HG03280 (cell line): ENCODE measurements at regions not wholly inside any gene's neighbourhood (a gene's known extent, or its start where the extent isn't known, plus 50 kb on each side); places are given as distances from the start of the nearest gene placed in this dataset.

Experiments
- ATAC-seq: cut with Tn5 transposase; IDR thresholded peaks from one replicate; pipeline ENCODE4 v1.9.1; 2021; ENCODE audit warnings: mild to moderate bottlenecking, moderate library complexity; ENCODE audit not compliant: unreplicated experiment

- ATAC-seq: no peak
Measured at GRCh38 chr2:20539776-20540586, 93.1 kb downstream of the RHOB start.

DNA sequence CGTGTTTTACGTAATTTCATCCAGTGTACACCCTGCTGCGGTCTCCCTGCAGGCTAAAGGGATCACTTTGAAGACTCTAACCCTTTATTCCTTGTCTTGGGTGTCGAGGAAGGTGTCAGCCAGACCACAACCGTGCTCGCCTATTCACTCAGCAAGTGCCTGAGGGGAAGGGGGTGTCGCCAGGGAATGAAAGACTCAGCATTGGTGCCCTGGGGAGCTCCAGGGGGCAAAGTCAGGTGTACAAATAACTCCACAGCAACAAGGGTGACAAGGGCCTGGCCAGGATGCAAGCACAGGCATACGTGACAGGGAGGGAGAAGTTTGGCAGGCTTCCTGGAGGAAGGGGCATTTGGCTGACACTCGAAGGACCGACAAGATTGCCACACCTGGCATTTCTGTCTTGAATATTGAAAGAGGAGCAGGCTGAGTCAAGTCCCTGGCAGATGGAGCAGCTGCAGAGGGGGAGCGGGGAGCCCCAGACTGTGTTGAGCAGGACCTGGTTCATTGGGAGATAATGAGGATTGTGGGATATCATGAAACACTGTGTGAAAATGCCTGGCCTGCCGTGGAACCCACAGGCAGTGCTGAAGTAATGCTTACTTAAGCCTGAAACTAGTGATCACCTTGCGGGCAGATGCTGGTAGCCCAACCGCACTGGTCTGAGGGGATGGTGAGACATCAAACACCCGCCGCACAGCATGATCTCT lies 93.9 kb downstream of the RHOB start:
- no peak for ATAC-seq

DNA sequence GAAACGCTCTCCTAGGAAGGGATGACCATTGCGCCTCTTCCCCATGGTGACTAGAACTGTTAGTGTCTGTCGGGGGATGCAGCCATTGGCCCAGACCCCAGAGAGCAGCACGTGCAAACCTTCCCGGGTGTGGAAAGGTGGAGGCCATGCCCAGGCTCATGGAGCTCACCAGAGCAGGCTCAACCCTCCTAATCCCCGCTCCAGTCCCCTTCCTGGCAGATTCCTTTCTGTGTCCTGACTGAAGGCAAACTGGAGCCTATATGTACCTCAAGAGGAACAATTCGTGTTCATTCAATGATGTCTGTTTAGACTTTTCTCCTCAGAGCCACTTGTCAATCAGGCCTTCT lies 94.4 kb downstream of the RHOB start:
- ATAC-seq: no peak

- no peak for ATAC-seq
Measured at GRCh38 chr2:20541651-20542050, 94.8 kb downstream of the RHOB start.

DNA sequence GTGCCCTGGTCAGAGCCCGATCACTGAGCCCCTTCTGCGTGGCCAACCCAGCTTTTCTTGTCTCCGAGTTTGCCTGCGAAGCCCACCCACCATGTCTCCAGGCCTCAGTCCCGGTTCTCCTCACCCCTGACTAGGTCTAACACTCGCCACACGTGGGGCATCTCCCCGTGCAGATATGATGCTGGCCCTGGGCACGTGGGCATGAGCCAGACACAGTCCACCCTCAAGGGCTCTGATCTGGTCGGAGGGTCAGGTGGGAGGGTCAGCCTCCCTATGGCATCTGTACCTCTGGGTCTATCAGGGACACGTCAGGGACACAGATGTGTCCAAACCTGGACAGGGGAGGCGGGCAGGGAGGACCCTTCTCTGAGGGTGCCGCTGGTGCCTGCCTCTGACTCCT lies 95.4 kb downstream of the RHOB start:
- ATAC-seq: no peak

DNA sequence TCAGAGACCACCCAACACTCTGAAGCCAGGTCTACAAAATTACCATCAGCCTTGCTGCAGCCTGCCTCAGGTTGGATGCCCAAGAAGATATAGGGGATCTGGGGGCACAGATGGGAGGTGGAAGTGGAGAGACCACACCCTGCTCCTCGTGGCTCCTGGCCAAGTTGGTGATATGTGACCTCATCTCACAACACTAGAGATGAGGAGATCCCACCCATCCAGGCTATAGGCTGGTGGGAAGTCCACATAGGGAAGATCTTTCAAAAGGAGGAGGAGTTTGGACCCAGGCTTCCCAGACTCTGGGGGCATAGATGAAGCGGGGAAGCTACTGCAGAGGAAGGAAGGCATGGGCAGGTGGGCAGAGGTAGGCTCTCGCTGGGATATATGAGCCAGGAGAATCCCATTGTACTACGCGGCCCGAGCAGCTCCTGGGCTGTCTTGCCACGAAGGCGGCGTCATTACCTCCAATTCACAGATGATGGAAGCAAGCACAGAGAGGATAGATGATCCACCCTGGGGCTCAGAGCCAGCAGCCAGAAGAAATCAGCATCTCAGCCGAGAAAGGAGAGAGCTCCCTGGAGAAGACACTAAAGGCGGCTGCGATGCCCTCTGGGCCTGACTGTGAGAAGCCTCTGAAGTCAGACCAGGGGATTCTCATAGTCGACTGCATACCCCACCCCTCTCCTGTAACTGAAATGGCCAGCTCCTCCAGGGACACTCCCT lies 96.0 kb downstream of the RHOB start:
- ATAC-seq: no peak

DNA sequence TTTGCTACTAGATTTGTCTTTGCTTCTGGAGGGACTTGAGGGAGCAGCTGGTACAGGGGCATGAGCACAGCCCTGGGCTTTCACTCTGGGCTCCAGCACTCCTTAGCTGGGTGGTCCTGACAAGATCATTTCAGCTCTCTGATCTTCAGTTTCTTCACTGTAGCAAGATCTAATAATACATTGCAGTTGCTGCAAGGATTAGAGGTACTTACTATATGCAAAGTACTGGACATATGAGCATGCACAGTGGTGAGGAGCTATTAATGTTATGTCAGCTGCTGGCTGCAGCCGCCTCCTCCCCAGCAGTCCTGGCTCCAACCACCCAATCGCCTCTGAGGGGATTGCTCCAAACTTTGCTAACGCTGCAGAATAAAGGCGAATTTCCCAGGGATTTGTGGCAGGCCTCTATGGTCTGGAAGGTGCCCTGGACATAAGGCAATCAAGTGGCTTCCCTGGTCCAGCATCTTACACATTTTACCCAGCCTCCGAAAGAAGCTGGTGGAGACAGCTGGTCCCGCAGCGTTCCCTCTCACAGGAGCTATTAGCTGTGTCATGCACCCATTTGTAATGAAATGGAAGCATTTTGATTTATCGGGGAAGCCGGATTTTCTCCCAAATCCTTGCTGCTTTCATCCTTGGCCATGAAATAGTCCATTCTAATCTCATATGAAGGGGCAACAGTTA lies 96.7 kb downstream of the RHOB start:
- ATAC-seq: no peak

DNA sequence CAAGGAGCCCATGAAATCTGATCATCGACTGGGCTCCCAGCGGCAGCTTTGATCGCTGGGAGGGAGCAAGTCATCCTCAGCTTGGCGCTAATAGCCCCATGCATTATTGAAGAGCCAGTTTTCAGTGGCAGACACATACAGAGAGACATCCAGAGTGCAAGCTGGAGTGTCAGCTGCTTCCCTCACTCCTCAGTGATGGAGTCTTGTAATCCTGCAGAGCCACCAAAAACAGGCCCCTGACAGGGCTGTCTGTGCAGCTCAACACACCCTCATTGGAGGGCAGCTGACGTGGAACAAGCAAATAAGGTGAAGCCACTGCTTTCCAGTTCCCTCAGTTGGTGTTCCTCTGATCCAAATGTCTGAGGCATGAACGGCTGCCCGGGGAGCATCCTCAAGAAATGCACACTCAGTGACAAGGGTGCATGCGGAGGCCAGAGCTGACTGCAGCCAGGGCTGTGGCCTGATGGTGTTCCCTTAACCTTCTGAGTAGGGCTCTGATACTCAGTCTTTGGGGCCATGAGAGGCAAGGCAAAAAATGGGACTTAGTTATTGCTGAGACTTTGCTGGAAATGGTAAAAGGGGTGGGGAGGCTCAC lies 97.4 kb downstream of the RHOB start:
- no peak for ATAC-seq

- no peak for ATAC-seq
Measured at GRCh38 chr2:20549144-20549543, 101.8 kb downstream of the HS1BP3 start.

DNA sequence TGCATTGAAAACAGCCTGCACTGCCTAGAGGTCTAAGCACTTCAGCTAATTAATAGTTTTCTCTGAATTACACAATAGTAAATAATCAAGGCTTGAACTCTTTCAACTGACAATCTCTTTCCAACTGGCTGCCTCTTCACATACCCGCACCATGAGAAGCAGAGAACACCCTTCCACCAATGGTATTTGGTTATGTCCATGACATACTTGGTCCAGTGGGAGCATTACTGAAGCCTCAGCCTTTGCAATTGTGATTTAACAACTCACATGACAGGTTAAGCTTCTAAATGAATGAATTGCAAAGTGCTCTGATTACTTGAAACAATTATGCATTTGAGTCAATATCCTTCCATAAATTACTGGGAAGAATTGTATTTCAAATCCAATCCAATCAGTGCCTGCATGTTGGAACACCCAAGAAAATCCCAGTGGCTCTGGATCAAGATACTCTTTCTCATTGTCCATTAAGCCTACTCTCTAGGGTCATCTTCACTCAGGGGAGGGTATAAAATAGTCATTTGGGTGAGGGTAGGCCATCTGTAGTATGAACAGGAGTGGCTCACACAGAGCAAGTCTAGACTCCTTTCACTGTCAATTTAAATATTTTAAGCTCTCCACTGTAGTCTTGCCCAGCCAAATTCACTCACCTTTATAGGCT lies 101.1 kb downstream of the HS1BP3 start:
- no peak for ATAC-seq

DNA sequence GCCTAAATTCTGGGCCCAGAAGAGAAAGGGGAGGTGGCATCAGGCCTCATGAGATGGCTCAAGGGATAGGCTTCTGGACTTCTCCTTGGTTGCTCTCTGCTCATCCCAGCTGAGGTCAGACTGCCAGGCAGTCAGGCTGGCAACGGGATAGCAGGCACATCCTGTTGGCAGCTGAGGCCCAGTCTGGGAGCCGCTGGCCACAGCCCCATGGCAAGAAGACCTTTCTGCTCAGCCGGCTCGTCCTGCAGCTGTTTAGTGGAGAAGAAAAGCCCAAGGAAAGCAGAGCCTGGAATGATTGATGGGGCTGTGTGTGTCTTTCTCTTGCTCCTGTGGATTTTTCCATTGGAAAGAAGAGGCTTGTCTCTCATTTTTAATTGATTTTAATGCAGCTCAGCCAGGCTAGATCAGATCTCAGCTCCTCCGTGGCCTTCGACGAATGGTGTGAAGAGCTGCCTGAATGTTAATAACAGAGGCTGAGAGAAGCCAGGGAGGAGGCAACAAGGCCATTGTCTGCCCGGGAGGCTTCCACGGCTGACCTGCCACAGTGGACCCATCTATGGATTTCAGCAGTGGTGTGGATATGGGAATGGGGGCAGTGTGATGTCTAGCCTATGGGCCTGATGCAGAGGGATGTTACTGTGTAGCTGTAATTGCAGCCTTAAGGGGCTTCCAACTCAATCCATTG lies 99.5 kb downstream of the HS1BP3 start:
- ATAC-seq: no peak

- no peak for ATAC-seq
Measured at GRCh38 chr2:20551945-20552328, 99.0 kb downstream of the HS1BP3 start.

GRCh38 chr2:20552847-20553246 lies 98.1 kb downstream of the HS1BP3 start:
- ATAC-seq: no peak

- ATAC-seq: no peak
Measured at GRCh38 chr2:20553580-20553979, 97.3 kb downstream of the HS1BP3 start.

DNA sequence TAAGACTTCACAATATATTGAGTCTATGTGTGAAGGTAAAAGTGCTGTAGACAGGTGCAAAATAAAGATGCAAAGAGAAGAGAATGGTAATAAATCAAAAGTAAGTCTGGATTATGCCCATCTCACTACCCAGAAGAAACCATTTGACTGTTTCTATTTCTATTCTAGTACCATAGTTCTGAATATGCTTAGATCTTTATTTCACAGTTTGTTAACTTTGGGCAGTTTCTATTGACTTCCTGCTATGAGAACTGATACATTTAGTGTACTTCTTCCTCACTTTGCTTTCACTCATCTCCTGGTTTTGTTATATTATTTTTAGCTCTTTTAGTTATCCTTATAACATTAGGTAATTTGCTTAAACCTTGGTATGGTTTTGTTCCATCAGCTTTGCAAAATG lies 94.9 kb downstream of the HS1BP3 start:
- ATAC-seq: no peak

DNA sequence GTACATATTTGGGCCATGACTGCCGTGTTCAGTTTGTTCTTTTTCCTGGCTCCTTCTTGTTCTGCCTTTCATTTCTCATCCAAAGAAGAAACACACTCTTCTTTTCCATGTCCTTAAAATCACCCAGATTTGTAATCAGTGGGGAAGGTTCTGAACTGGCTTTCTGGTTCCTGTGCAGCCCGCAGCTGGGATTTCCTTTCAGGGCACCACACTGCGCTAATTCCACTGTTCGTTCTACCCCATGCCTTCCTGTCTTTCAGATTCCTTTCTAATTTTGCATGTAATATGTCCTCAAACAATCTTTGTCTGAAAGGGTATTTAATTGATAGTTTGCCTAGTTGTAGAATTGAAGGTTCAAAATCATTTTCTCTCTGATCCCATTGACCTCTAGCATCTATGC lies 94.1 kb downstream of the HS1BP3 start:
- no peak for ATAC-seq

- ATAC-seq: no peak
Measured at GRCh38 chr2:20557226-20557625, 93.7 kb downstream of the HS1BP3 start.

DNA sequence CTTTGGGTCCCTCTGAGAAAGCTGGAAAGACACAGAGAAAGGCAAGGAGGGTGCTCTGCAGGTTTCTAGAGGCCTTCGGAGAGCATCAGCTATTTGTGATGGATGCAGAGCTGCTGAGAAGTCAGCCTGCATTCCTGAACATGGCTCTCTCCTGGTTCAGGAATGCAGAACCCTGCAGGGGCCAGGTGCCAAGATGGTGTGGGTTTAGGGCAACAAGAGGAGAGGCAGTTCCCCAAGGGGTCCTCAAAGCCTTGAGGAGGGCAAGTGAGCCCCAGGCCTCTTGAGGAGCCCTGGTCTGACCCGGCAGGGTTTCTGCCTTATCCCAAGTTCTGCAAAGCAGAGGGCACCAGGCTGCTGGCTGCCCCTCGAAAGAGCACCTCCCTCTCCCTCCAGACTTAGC lies 93.3 kb downstream of the HS1BP3 start:
- no peak for ATAC-seq

GRCh38 chr2:20558391-20559150 lies 92.3 kb downstream of the HS1BP3 start:
- no peak for ATAC-seq
